Activated CD4-positive, alpha-beta T cell treated with anti-CD3 and anti-CD28 coated beads for 36 hours (primary cell): ENCODE measurements at regions not wholly inside any gene's neighbourhood (a gene's known extent, or its start where the extent isn't known, plus 50 kb on each side); places are given as distances from the start of the nearest gene placed in this dataset.

Source experiments
- ATAC-seq: fragments of 200-7000 bp; cut with Tn5 transposase; one replicate; pipeline ENCODE4 v1.10.0; 2021; ENCODE audit warnings: mild to moderate bottlenecking, moderate library complexity
- CTCF ChIA-PET: fragments of 350-600 bp; sonication (Branson Sonifier 250); formaldehyde crosslinking; loops from one replicate; lab custom pipeline; 2021; ENCODE audit warnings: antibody characterized with exemption; lab: Charles Lee
- POLR2A ChIA-PET: fragments of 350-600 bp; sonication (Branson Sonifier 250); formaldehyde crosslinking; loops from one replicate; lab custom pipeline; 2021; ENCODE audit warnings: antibody characterized with exemption, inconsistent platforms; lab: Charles Lee
- DNase-seq: peaks from one replicate; pipeline ENCODE4 v3.0.0-alpha.2; 2020
- H3K27ac Mint-ChIP-seq: one replicate; pipeline ENCODE4 v1.8.0; 2021; ENCODE audit warnings: mixed read lengths
- H3K27me3 Mint-ChIP-seq: one replicate; pipeline ENCODE4 v1.8.0; 2021; ENCODE audit warnings: mixed read lengths
- H3K36me3 Mint-ChIP-seq: one replicate; pipeline ENCODE4 v1.8.0; 2021; ENCODE audit warnings: low read depth, mixed read lengths
- H3K4me1 Mint-ChIP-seq: one replicate; pipeline ENCODE4 v1.8.0; 2021; ENCODE audit warnings: mixed read lengths
- H3K4me3 Mint-ChIP-seq: one replicate; pipeline ENCODE4 v1.8.0; 2021; ENCODE audit warnings: mild to moderate bottlenecking, moderate library complexity, mixed read lengths
- H3K9me3 Mint-ChIP-seq: one replicate; pipeline ENCODE4 v1.8.0; 2021; ENCODE audit warnings: low read depth, mixed read lengths
- intact Hi-C, 2 experiments: fragments of 100-400 bp; cut with DNase I in 1 of 2; cut with micrococcal nuclease in 1 of 2; formaldehyde crosslinking; loops; one replicate each; pipeline versions ENCODE4 v1.14.2 to v1.15.1; 2022 to 2024; cut with DNase I, micrococcal nuclease

- H3K27ac Mint-ChIP-seq = no peak overlapping the region
- H3K4me3 Mint-ChIP-seq = no peak overlapping the region
- ATAC-seq (no peak), DNase-seq (no peak)
- H3K9me3 Mint-ChIP-seq = no peaks in the 10 kb centered on the region
- H3K4me1 Mint-ChIP-seq = no peaks in the 10 kb centered on the region
- CTCF ChIA-PET = no interaction called here
- no peaks in the 10 kb centered on the region for H3K36me3 Mint-ChIP-seq
- POLR2A ChIA-PET = no interaction called here
- intact Hi-C loops = no loop called here
- no peaks in the 10 kb centered on the region for H3K27me3 Mint-ChIP-seq
Measured at GRCh38 chr5:129379406-129379805, 80.7 kb upstream of the ADAMTS19 start.

- intact Hi-C loops = no loop called here
- ATAC-seq (no peak), DNase-seq (no peak)
- Mint-ChIP-seq H3K27me3 (no peaks in the 10 kb centered on the region), H3K4me3 (no peak overlapping the region), H3K36me3 (no peaks in the 10 kb centered on the region), H3K9me3 (no peaks in the 10 kb centered on the region), H3K4me1 (no peaks in the 10 kb centered on the region), H3K27ac (no peak overlapping the region)
- ChIA-PET CTCF (interaction anchor here (0.7 to 1.1 kb wide), 2 partner anchors 9 to 381 kb away, joined by 3 read pairs; no protein-coding TSS in a partner anchor), POLR2A (no interaction called here)
Measured at GRCh38 chr5:129382921-129383672, 77.0 kb upstream of the ADAMTS19 start.

- Mint-ChIP-seq H3K4me3 (no peak overlapping the region), H3K9me3 (no peaks in the 10 kb centered on the region), H3K36me3 (no peaks in the 10 kb centered on the region), H3K4me1 (no peaks in the 10 kb centered on the region), H3K27ac (no peak overlapping the region), H3K27me3 (no peaks in the 10 kb centered on the region)
- ChIA-PET CTCF (interaction anchor here (0.6 to 1.1 kb wide), 2 partner anchors 9 to 10 kb away, joined by 3 read pairs; no protein-coding TSS in a partner anchor), POLR2A (no interaction called here)
- DNase-seq (no peak), ATAC-seq (no peak)
- intact Hi-C loops = no loop called here
Measured at GRCh38 chr5:129384193-129384592, 75.9 kb upstream of the ADAMTS19 start.

GRCh38 chr5:129384736-129385135, 75.4 kb upstream of the ADAMTS19 start:
- Mint-ChIP-seq H3K27ac (no peak overlapping the region), H3K9me3 (no peaks in the 10 kb centered on the region), H3K36me3 (no peaks in the 10 kb centered on the region), H3K27me3 (no peaks in the 10 kb centered on the region), H3K4me3 (no peak overlapping the region), H3K4me1 (no peaks in the 10 kb centered on the region)
- intact Hi-C loops = no loop called here
- POLR2A ChIA-PET = no interaction called here
- DNase-seq (no peak), ATAC-seq (no peak)
- CTCF ChIA-PET = interaction anchor here (0.6 kb wide), 1 partner anchor 8 kb away, joined by 3 read pairs; no protein-coding TSS in a partner anchor

GRCh38 chr5:129387944-129388343, 72.2 kb upstream of the ADAMTS19 start:
- intact Hi-C loops = no loop called here
- Mint-ChIP-seq H3K36me3 (no peaks in the 10 kb centered on the region), H3K9me3 (no peaks in the 10 kb centered on the region), H3K4me3 (no peak overlapping the region), H3K27ac (no peak overlapping the region), H3K27me3 (no peaks in the 10 kb centered on the region), H3K4me1 (no peaks in the 10 kb centered on the region)
- CTCF ChIA-PET = no interaction called here
- DNase-seq (no peak), ATAC-seq (no peak)
- POLR2A ChIA-PET = no interaction called here

GRCh38 chr5:129392681-129393080, 67.4 kb upstream of the ADAMTS19 start:
- Mint-ChIP-seq H3K27ac (no peak overlapping the region), H3K36me3 (no peaks in the 10 kb centered on the region), H3K4me1 (no peaks in the 10 kb centered on the region), H3K4me3 (no peak overlapping the region), H3K27me3 (no peaks in the 10 kb centered on the region), H3K9me3 (peaks cover 3% of the 10 kb centered on the region)
- CTCF ChIA-PET = interaction anchor here (0.6 kb wide), 1 partner anchor 8 kb away, joined by 3 read pairs; no protein-coding TSS in a partner anchor
- DNase-seq = no peak
- intact Hi-C loops = no loop called here
- ATAC-seq = no peak
- POLR2A ChIA-PET = no interaction called here

- Mint-ChIP-seq H3K4me3 (no peak overlapping the region), H3K4me1 (no peaks in the 10 kb centered on the region), H3K9me3 (peaks cover 3% of the 10 kb centered on the region), H3K36me3 (no peaks in the 10 kb centered on the region), H3K27me3 (no peaks in the 10 kb centered on the region), H3K27ac (no peak overlapping the region)
- no peak for ATAC-seq
- intact Hi-C loops = no loop called here
- ChIA-PET POLR2A (no interaction called here), CTCF (no interaction called here)
- DNase-seq = no peak
Measured at GRCh38 chr5:129395247-129395646, 64.9 kb upstream of the ADAMTS19 start.

- H3K27ac Mint-ChIP-seq = no peak overlapping the region
- H3K36me3 Mint-ChIP-seq = no peaks in the 10 kb centered on the region
- no peak for ATAC-seq
- H3K9me3 Mint-ChIP-seq = peaks cover 3% of the 10 kb centered on the region
- H3K4me3 Mint-ChIP-seq = no peak overlapping the region
- no peak for DNase-seq
- intact Hi-C loops = no loop called here
- no peaks in the 10 kb centered on the region for H3K27me3 Mint-ChIP-seq
- no peaks in the 10 kb centered on the region for H3K4me1 Mint-ChIP-seq
- CTCF ChIA-PET = interaction anchor here (1.3 kb wide), 1 partner anchor 9 kb away, joined by 3 read pairs; no protein-coding TSS in a partner anchor
- POLR2A ChIA-PET = no interaction called here
Measured at GRCh38 chr5:129398026-129398678, 61.9 kb upstream of the ADAMTS19 start.

GRCh38 chr5:129399069-129399468, 61.0 kb upstream of the ADAMTS19 start:
- ChIA-PET CTCF (no interaction called here), POLR2A (interaction anchor here (0.7 kb wide), 1 partner anchor 16 kb away, joined by 4 read pairs; no protein-coding TSS in a partner anchor)
- no peaks in the 10 kb centered on the region for H3K4me1 Mint-ChIP-seq
- H3K27ac Mint-ChIP-seq = no peak overlapping the region
- H3K4me3 Mint-ChIP-seq = no peak overlapping the region
- H3K36me3 Mint-ChIP-seq = no peaks in the 10 kb centered on the region
- H3K27me3 Mint-ChIP-seq = no peaks in the 10 kb centered on the region
- intact Hi-C loops = no loop called here
- DNase-seq (no peak), ATAC-seq (no peak)
- H3K9me3 Mint-ChIP-seq = peaks cover 3% of the 10 kb centered on the region

GRCh38 chr5:129400395-129400983, 59.6 kb upstream of the ADAMTS19 start:
- ChIA-PET POLR2A (no interaction called here), CTCF (no interaction called here)
- DNase-seq (no peak), ATAC-seq (no peak)
- Mint-ChIP-seq H3K4me3 (no peak overlapping the region), H3K9me3 (peaks cover 3% of the 10 kb centered on the region), H3K27me3 (no peaks in the 10 kb centered on the region), H3K36me3 (no peaks in the 10 kb centered on the region), H3K27ac (no peak overlapping the region), H3K4me1 (no peaks in the 10 kb centered on the region)
- intact Hi-C loops = loop anchor here in 1 of 2 experiments (5.0 kb wide), 1 partner anchor 367 kb away; no protein-coding TSS in a partner anchor

GRCh38 chr5:129405222-129405621, 54.9 kb upstream of the ADAMTS19 start:
- H3K4me1 Mint-ChIP-seq = no peaks in the 10 kb centered on the region
- intact Hi-C loops = no loop called here
- CTCF ChIA-PET = no interaction called here
- H3K27ac Mint-ChIP-seq = no peak overlapping the region
- no peak for DNase-seq
- POLR2A ChIA-PET = no interaction called here
- no peak for ATAC-seq
- H3K9me3 Mint-ChIP-seq = no peaks in the 10 kb centered on the region
- H3K27me3 Mint-ChIP-seq = no peaks in the 10 kb centered on the region
- no peak overlapping the region for H3K4me3 Mint-ChIP-seq
- H3K36me3 Mint-ChIP-seq = no peaks in the 10 kb centered on the region
